OCI-LY3 (cell line): ENCODE measurements at regions not wholly inside any gene's neighbourhood (a gene's known extent, or its start where the extent isn't known, plus 50 kb on each side); places are given as distances from the start of the nearest gene placed in this dataset.
"Not testable (repeated sequence)": the region's sequence is repeated elsewhere in the genome, so short reads cannot be mapped to it uniquely, and the experiment has no call there.

ENCODE experiments used
- H2AFZ ChIP-seq: fragments of 200-600, 300-600 bp; shearing (Covaris generic); 2 replicates; pipeline ENCODE4 v1.6.0; 2014; ENCODE audit warnings: antibody characterized with exemption, low read depth, low read length
- H3K27ac ChIP-seq: fragments of 200-600, 300-600 bp; sonication (generic); 2 replicates; pipeline ENCODE4 v1.5.1; 2014; ENCODE audit warnings: mild to moderate bottlenecking, low read length, moderate library complexity, mixed read lengths
- H3K27me3 ChIP-seq: fragments of 200-600, 300-600 bp; sonication (generic); 2 replicates; pipeline ENCODE4 v1.6.1; 2014; ENCODE audit warnings: low read depth, low read length, mixed read lengths
- H3K36me3 ChIP-seq: fragments of 200-600, 300-600 bp; sonication (generic); replicated peaks from 2 replicates; pipeline ENCODE3; 2014; ENCODE audit warnings: low read depth, low read length, mixed read lengths
- H3K4me1 ChIP-seq: fragments of 300-600, 200-600 bp; sonication (generic); 2 replicates; pipeline ENCODE4 v1.6.1; 2014; ENCODE audit warnings: low read length, mixed read lengths
- H3K4me2 ChIP-seq: fragments of 200-600, 300-600 bp; sonication (generic); 2 replicates; pipeline ENCODE4 v1.6.1; 2014; ENCODE audit warnings: low read length, mixed read lengths
- H3K4me3 ChIP-seq: fragments of 300-600, 200-600 bp; sonication (generic); 2 replicates; pipeline ENCODE4 v1.5.1; 2014; ENCODE audit warnings: antibody characterized with exemption, mild to moderate bottlenecking, low read length, moderate library complexity
- H3K79me2 ChIP-seq: fragments of 300-600, 200-600 bp; shearing (Covaris generic); 2 replicates; pipeline ENCODE4 v1.6.1; 2014; ENCODE audit warnings: mild to moderate bottlenecking, low read length, mixed read lengths
- H3K9ac ChIP-seq: fragments of 300-600, 200-600 bp; shearing (Covaris generic); 2 replicates; pipeline ENCODE4 v1.6.0; 2014; ENCODE audit warnings: mild to moderate bottlenecking, low read length, moderate library complexity
- H3K9me3 ChIP-seq: fragments of 200-600, 300-600 bp; shearing (Covaris generic); 2 replicates; pipeline ENCODE4 v1.6.1; 2014; ENCODE audit warnings: low read length, mixed read lengths; ENCODE audit not compliant: insufficient read depth
- H4K20me1 ChIP-seq: fragments of 200-600, 300-600 bp; sonication (generic); 2 replicates; pipeline ENCODE4 v1.6.1; 2016; ENCODE audit warnings: low read length, mixed read lengths; ENCODE audit not compliant: insufficient read depth
- EZH2phosphoT487 ChIP-seq: fragments of 200-600 bp; shearing (Covaris generic); IDR thresholded peaks from 2 replicates; pipeline ENCODE4 v1.6.1; 2018; ENCODE audit warnings: antibody characterized with exemption, mixed run types, low read depth
- TF ChIP-seq, protein P1 (sequence below): fragments of 200-600, 300-600 bp; sonication (generic); IDR thresholded peaks from 2 replicates; pipeline ENCODE4 v1.5.1; 2014; ENCODE audit warnings: antibody characterized with exemption, low read length, low read depth

- no peaks in the 10 kb centered on the region for H3K79me2 ChIP-seq
- H3K9ac ChIP-seq, result no peak overlapping the region
- H3K4me3 ChIP-seq, result no peak overlapping the region
- no peak overlapping the region for H2AFZ ChIP-seq
- TF ChIP-seq, protein P1, sequence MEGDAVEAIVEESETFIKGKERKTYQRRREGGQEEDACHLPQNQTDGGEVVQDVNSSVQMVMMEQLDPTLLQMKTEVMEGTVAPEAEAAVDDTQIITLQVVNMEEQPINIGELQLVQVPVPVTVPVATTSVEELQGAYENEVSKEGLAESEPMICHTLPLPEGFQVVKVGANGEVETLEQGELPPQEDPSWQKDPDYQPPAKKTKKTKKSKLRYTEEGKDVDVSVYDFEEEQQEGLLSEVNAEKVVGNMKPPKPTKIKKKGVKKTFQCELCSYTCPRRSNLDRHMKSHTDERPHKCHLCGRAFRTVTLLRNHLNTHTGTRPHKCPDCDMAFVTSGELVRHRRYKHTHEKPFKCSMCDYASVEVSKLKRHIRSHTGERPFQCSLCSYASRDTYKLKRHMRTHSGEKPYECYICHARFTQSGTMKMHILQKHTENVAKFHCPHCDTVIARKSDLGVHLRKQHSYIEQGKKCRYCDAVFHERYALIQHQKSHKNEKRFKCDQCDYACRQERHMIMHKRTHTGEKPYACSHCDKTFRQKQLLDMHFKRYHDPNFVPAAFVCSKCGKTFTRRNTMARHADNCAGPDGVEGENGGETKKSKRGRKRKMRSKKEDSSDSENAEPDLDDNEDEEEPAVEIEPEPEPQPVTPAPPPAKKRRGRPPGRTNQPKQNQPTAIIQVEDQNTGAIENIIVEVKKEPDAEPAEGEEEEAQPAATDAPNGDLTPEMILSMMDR, result no peak
- TF ChIP-seq EZH2phosphoT487, result no peak
- no peak overlapping the region for H3K4me2 ChIP-seq
- H3K27ac ChIP-seq, result no peak overlapping the region
- no peaks in the 10 kb centered on the region for H3K27me3 ChIP-seq
- no peaks in the 10 kb centered on the region for H3K9me3 ChIP-seq
- no peaks in the 10 kb centered on the region for H3K4me1 ChIP-seq
- H4K20me1 ChIP-seq, result no peaks in the 10 kb centered on the region
- no peaks in the 10 kb centered on the region for H3K36me3 ChIP-seq
Observed at GRCh38 chrX:125219852-125220251, 99.8 kb upstream of the TEX13C start.

GRCh38 chrX:125236955-125237354 is 82.7 kb upstream of the TEX13C start:
- Histone ChIP-seq H3K36me3 (no peaks in the 10 kb centered on the region), H3K4me2 (no peak overlapping the region), H4K20me1 (no peaks in the 10 kb centered on the region), H3K4me3 (no peak overlapping the region), H3K9ac (no peak overlapping the region), H3K79me2 (no peaks in the 10 kb centered on the region), H2AFZ (no peak overlapping the region), H3K27ac (no peak overlapping the region), H3K27me3 (no peaks in the 10 kb centered on the region), H3K9me3 (no peaks in the 10 kb centered on the region), H3K4me1 (peaks cover 7% of the 10 kb centered on the region; the same call in 1 of the 2 replicates)
- TF ChIP-seq EZH2phosphoT487, result no peak
- TF ChIP-seq, protein P1, result no peak

GRCh38 chrX:125248931-125249330 is 70.7 kb upstream of the TEX13C start:
- no peak overlapping the region for H3K4me2 ChIP-seq
- H3K27ac ChIP-seq, result no peak overlapping the region
- H3K9ac ChIP-seq, result no peak overlapping the region
- H3K27me3 ChIP-seq, result no peaks in the 10 kb centered on the region
- H2AFZ ChIP-seq, result no peak overlapping the region
- H3K4me1 ChIP-seq, result peaks cover 8% of the 10 kb centered on the region
- H3K4me3 ChIP-seq, result no peak overlapping the region
- H3K9me3 ChIP-seq, result no peaks in the 10 kb centered on the region
- no peaks in the 10 kb centered on the region for H4K20me1 ChIP-seq
- H3K79me2 ChIP-seq, result no peaks in the 10 kb centered on the region
- TF ChIP-seq EZH2phosphoT487, result no peak
- TF ChIP-seq, protein P1, result no peak
- H3K36me3 ChIP-seq, result no peaks in the 10 kb centered on the region

DNA sequence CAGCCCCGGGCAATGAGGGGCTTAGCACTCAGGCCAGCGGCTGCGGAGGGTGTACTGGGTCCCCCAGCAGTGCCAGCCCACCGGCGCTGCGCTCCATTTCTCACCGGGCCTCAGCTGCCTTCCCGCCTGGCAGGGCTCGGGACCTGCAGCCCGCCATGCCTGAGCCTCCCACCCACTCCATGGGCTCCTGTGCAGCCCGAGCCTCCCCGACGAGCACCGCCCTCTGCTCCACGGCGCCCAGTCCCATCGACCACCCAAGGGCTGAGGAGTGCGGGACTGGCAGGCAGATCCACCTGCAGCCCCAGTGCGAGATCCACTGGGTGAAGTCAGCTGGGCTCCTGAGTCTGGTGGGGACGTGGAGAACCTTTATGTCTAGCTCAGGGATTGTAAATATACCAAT is 63.9 kb upstream of the TEX13C start:
- not testable (repeated sequence) for H3K27ac ChIP-seq, H2AFZ ChIP-seq, H3K27me3 ChIP-seq, H3K9ac ChIP-seq, H3K36me3 ChIP-seq, H3K4me2 ChIP-seq, H3K79me2 ChIP-seq, H3K4me3 ChIP-seq, H3K9me3 ChIP-seq, H4K20me1 ChIP-seq
- peaks cover 16% of the 10 kb centered on the region for H3K4me1 ChIP-seq

- Histone ChIP-seq H3K27me3 (no peaks in the 10 kb centered on the region), H4K20me1 (no peaks in the 10 kb centered on the region), H3K4me3 (no peak overlapping the region), H3K9ac (no peak overlapping the region), H3K9me3 (no peaks in the 10 kb centered on the region), H3K27ac (no peak overlapping the region), H3K36me3 (no peaks in the 10 kb centered on the region), H2AFZ (no peak overlapping the region), H3K79me2 (no peaks in the 10 kb centered on the region), H3K4me1 (no peaks in the 10 kb centered on the region), H3K4me2 (no peak overlapping the region)
- TF ChIP-seq, protein P1, result no peak
- TF ChIP-seq EZH2phosphoT487, result no peak
Observed at GRCh38 chrX:125262836-125263235, 56.8 kb upstream of the TEX13C start.
